ENCODE measurements at regions not wholly inside any gene's neighbourhood (a gene's known extent, or its start where the extent isn't known, plus 50 kb on each side); places are given as distances from the start of the nearest gene placed in this dataset.

- H3K4me3 ChIP-seq (ENCODE audit: low read length) = no peak overlapping the region
- H3K27me3 ChIP-seq (ENCODE audit: control insufficient read depth, low read length) = no peaks in the 10 kb centered on the region
- no peak overlapping the region for H3K4me2 ChIP-seq (ENCODE audit: low read length)
- H4K20me1 ChIP-seq (ENCODE audit: control insufficient read depth, insufficient read depth, low read depth, low read length) = no peaks in the 10 kb centered on the region
- H3K4me1 ChIP-seq (ENCODE audit: control insufficient read depth, low read length) = no peaks in the 10 kb centered on the region
- no peaks in the 10 kb centered on the region for H3K36me3 ChIP-seq (ENCODE audit: control insufficient read depth, low read length)
- no peak for TF ChIP-seq CTCF (IDR thresholded peaks at IDR 0.05; ENCODE audit: low read depth, low read length, poor library complexity, severe bottlenecking)
- no peak for TF ChIP-seq EZH2phosphoT487 (IDR thresholded peaks at IDR 0.05; ENCODE audit: borderline replicate concordance, low read length)
- no peaks in the 10 kb centered on the region for H3F3A ChIP-seq (ENCODE audit: control insufficient read depth, insufficient read depth)
- H3K79me2 ChIP-seq (ENCODE audit: control insufficient read depth, low read length) = no peaks in the 10 kb centered on the region
- no peaks in the 10 kb centered on the region for H3K9me3 ChIP-seq (ENCODE audit: control insufficient read depth, insufficient read depth, low read length)
- no peak overlapping the region for H3K27ac ChIP-seq (ENCODE audit: low read depth, low read length)
- H3K9me2 ChIP-seq (replicated peaks; ENCODE audit: control insufficient read depth, low read length) = no peaks in the 10 kb centered on the region
Observed at GRCh38 chr10:128993443-128993842, 473.6 kb upstream of the MGMT start.

GRCh38 chr10:128993911-128994538, 473.0 kb upstream of the MGMT start:
- Histone ChIP-seq H3K9me2 (replicated peaks; ENCODE audit: control insufficient read depth, low read length) (no peaks in the 10 kb centered on the region), H3K4me2 (ENCODE audit: low read length) (no peak overlapping the region), H3K79me2 (ENCODE audit: control insufficient read depth, low read length) (no peaks in the 10 kb centered on the region), H3K27me3 (ENCODE audit: control insufficient read depth, low read length) (no peaks in the 10 kb centered on the region), H3K27ac (ENCODE audit: low read depth, low read length) (no peak overlapping the region), H4K20me1 (ENCODE audit: control insufficient read depth, insufficient read depth, low read depth, low read length) (no peaks in the 10 kb centered on the region), H3K36me3 (ENCODE audit: control insufficient read depth, low read length) (no peaks in the 10 kb centered on the region), H3K4me3 (ENCODE audit: low read length) (no peak overlapping the region), H3F3A (ENCODE audit: control insufficient read depth, insufficient read depth) (no peaks in the 10 kb centered on the region), H3K9me3 (ENCODE audit: control insufficient read depth, insufficient read depth, low read length) (no peaks in the 10 kb centered on the region), H3K4me1 (ENCODE audit: control insufficient read depth, low read length) (no peaks in the 10 kb centered on the region)
- no peak for TF ChIP-seq EZH2phosphoT487 (IDR thresholded peaks at IDR 0.05; ENCODE audit: borderline replicate concordance, low read length)
- TF ChIP-seq CTCF (IDR thresholded peaks at IDR 0.05; ENCODE audit: low read depth, low read length, poor library complexity, severe bottlenecking) = no peak

- Histone ChIP-seq H3K4me3 (ENCODE audit: low read length) (no peak overlapping the region), H3K36me3 (ENCODE audit: control insufficient read depth, low read length) (no peaks in the 10 kb centered on the region), H3K4me2 (ENCODE audit: low read length) (no peak overlapping the region), H3F3A (ENCODE audit: control insufficient read depth, insufficient read depth) (no peaks in the 10 kb centered on the region), H3K9me3 (ENCODE audit: control insufficient read depth, insufficient read depth, low read length) (no peaks in the 10 kb centered on the region), H4K20me1 (ENCODE audit: control insufficient read depth, insufficient read depth, low read depth, low read length) (no peaks in the 10 kb centered on the region), H3K79me2 (ENCODE audit: control insufficient read depth, low read length) (no peaks in the 10 kb centered on the region), H3K9me2 (replicated peaks; ENCODE audit: control insufficient read depth, low read length) (no peaks in the 10 kb centered on the region), H3K4me1 (ENCODE audit: control insufficient read depth, low read length) (no peaks in the 10 kb centered on the region), H3K27me3 (ENCODE audit: control insufficient read depth, low read length) (no peaks in the 10 kb centered on the region), H3K27ac (ENCODE audit: low read depth, low read length) (no peak overlapping the region)
- TF ChIP-seq EZH2phosphoT487 (IDR thresholded peaks at IDR 0.05; ENCODE audit: borderline replicate concordance, low read length) (no peak), CTCF (IDR thresholded peaks at IDR 0.05; ENCODE audit: low read depth, low read length, poor library complexity, severe bottlenecking) (no peak)
Observed at GRCh38 chr10:128994598-128995143, 472.4 kb upstream of the MGMT start.

All from DOHH2 (cell line).